Mammary epithelial cell (primary cell): ENCODE measurements at regions not wholly inside any gene's neighbourhood (a gene's known extent, or its start where the extent isn't known, plus 50 kb on each side); places are given as distances from the start of the nearest gene placed in this dataset.

Source experiments
- CTCF ChIP-seq, 2 donors: IDR thresholded peaks in 1 of 2; conservative IDR thresholded peaks in 1 of 2; 2 replicates each; pipeline ENCODE4 v1.5.1; 2011 to 2012; ENCODE audit warnings: inconsistent platforms in 2 of 2, low read length in 2 of 2, mild to moderate bottlenecking in 2 of 2, control low read depth in 1 of 2, low read depth in 1 of 2; ENCODE audit not compliant: insufficient read depth in 1 of 2; ENCODE audit errors: extremely low read depth in 1 of 2
- EZH2 ChIP-seq: IDR thresholded peaks from 2 replicates; pipeline ENCODE4 v1.6.1; 2012; ENCODE audit warnings: low read length, inconsistent platforms, borderline replicate concordance

DNA sequence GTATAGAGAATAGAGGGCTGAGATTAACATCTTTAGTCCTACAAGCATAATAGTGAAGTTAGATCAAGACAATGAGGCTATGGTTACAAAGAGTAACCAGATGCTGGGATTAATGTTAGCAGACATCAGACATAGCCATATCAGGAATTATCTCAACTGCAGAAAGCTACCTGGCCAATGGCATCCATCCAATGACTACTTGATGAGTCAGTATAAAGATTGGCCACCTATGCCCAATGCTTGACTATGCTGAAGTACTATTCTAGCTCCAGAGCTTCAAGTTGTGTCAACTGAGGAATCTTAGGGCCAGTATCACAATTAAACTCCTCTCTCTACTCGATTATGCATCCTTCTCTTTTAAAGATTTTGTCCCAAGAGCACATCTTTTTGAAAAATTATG is 541.4 kb downstream of the PRELID2 start:
- TF ChIP-seq CTCF (conservative IDR thresholded peaks at IDR 0.05 in 1 of 2, IDR thresholded peaks at IDR 0.05 in 1 of 2; ENCODE audit: extremely low read depth in 1 of 2, insufficient read depth in 1 of 2, low read depth in 1 of 2, low read length in 2 of 2) (no peak), EZH2 (no peak)
